CD4-positive, alpha-beta T cell treated with Interferon gamma for 1 hour (primary cell): ENCODE measurements at regions not wholly inside any gene's neighbourhood (a gene's known extent, or its start where the extent isn't known, plus 50 kb on each side); places are given as distances from the start of the nearest gene placed in this dataset.

Source experiments
- DNase-seq: peaks from one replicate; pipeline ENCODE4 v3.0.0-alpha.2; 2020

DNA sequence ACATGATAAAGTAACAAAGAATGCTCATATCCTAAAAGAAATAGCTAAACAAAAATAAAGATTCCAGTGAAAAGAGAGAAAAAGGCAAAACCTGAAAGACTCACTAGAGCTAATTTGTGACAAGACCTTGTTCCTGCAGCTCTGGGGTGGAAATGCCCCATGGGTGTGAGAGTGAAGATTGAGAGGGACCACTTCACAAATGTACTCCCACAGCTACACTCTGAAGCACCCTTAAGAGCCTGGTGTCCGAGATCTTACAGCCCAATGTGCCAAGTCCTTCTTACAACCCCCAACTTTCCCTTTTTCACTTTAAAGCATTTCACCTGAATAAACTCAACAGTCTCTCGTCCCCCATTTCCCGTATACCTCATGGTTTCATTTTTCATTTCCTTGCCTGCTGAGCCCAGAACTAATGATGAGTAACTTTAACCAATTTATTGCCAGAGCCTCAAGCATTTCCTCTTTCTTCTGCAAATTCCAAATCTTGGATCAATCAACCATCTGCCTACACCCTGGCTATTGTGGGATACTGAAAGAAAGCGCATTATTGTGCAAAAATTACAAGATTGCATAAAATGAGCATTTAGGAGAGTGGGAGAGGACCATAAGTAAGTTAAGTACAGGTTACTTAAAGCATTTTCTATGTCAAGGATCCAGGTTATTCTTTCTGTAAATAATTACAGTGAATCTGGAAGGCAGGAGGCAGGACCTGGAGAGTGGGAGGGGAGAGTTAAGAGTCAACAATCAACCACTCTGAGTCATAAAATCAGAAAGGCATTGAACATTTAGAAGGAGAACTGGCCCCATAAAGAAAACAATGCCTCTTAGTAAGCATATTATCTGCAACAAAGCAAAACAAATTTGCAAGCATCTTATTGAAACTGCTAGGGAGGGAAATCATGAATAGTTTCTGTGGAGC, 804.4 kb upstream of the CELF4 start:
- DNase-seq, result no peak

DNA sequence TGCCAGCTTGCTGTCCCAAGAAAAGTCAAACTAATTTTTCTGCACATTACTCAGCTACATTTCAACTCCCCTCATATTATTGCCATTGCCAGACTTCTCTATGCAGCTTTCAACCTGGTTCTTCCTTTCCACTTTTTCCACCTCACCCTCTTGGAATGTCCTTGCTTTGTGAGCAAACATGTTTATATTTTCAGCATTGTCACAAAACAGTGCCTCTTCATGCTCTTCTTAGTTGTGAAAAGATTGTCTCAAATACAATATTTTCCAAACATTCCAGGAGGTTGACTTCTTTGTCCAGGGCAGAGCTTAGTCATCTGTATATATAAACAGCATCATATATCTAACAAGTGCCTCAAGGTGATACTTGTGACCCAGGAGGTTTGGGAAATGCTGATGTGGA, 803.3 kb upstream of the CELF4 start:
- no peak for DNase-seq

DNA sequence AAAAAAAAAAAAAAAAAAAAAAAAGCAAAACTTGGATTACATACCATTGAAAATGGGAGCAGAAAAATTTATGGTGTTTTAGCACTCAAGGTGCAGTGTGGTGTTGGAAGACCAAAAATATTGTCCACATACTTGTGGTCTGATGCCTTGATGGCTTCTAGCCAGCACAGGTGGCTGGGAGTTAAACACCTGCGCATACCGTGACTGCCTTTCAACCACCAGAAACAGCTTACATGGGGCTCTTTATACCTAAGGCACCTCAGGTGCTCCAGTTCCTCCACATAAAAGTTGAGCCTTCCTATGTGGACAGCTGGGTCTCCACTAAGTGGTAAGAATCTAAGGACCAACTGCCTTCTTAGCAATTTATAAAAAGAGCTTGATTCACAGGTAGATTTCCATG, 802.6 kb upstream of the CELF4 start:
- DNase-seq, result no peak

DNA sequence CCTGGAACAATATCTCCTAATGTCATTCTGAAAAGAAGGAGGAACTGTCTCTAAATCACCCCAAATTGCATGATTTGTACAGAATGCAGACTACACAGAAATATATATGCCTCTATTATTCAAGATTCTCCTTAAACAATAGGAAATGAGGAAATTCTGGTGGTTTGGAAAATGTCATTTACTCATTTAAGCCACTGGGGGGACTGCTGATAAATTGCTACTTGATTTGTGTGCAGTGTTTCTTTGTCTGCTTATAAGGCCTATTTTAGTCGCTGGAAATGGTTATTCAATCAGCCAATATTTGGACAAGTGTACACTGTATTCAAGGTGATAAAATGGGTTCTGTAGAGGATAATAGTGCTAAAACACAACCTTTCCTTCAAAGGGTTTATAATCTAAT, 801.9 kb upstream of the CELF4 start:
- no peak for DNase-seq

DNA sequence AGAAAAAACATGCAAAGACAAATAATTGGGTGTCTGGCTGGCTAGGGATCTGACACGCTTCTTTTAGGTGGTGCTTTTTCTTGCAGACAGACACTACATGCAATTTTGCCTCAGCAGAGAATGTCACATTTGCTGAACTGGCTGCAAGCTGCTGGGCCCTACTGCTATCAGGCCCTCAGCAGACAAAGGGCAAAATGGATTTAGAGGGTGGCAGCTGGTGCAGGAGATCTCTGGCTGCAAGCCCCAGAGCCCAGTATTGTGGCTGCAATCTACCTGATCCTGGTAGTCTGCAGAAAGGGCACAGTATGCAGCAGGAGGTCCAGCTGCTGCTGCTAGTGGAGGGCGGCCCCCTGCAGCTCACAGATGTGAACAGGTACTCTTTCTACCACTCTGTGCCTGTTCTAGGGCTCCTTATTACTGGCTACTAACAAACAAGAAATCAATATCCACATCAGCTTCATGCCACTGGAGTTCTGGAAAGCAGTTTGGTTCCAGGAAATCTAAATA, 796.7 kb upstream of the CELF4 start:
- no peak for DNase-seq

DNA sequence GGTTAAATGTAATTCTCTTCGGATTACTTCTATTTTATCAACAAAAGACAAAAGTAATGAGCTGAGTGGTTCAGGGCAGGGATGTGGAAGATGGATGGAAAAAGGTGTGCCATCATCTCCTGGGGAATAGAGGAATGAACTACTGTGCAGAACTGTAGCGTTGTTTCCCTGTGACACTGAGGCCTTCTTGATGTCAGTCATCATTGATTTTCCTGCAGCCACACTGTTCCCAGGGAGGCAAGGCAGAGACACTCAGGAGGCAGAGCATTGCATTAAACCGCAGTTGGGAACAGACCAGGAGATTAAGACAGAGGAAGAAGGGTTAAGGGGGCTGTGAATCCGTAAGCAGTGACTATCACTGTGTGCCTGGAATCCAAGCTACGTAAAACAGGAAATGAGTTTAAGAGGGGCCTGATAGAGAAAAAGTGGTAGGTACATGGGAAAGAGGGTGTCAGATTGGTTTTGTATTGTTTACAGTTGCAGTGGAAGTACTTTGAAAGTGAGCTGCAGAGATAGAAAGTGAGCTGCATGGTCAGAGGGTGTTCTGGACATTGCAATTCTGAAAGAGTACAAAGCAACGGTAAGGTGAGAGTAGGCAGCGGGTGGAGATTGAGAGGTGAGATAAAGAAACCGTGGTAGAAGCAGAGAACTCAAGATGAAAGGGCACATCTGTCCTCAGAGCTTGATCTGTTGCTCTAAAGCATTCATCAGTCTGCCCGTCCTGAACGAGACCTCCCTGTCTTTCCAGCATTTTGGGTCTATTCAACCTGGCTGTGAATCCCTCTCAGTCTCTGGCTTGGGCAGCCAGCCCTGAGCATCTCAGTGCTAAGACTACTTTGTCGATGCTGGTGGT, 793.4 kb upstream of the CELF4 start:
- no peak for DNase-seq

DNA sequence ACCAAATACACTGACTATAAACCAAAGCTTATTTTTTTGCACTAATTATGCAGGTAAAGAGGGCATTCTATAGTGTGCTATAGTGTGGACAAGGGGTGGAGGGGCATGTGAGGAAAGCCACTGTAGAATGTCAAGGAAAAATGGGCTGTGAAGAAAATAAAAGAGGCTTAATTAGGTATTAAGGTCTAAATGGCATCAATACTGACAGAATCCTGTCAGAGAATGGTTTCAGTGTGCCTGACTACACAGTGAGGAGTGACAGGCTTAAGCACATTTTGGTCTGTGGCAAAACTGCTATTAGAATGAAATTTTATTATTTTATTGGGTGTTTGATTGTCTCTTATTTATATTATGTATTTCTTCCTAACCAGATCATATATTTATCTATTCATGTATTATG, 787.6 kb upstream of the CELF4 start:
- no peak for DNase-seq

DNA sequence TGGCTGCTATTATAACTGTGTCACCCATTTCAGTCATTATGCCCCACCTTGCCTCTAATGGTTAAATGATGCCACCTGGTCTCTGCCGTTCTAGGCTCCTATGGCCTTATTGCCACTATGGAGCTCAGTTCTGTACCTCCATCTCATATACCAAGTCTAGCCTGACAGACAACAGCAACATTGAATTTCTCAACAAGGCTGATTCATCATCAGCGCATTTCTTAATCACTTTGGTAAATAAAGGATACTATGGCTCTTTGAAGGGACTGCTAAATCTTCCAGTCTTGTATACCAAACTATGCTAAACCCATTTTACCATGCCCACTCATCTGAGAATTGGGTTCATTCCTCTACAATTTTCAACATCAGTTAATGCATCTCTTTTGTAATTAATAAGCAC, 784.5 kb upstream of the CELF4 start:
- no peak for DNase-seq

DNA sequence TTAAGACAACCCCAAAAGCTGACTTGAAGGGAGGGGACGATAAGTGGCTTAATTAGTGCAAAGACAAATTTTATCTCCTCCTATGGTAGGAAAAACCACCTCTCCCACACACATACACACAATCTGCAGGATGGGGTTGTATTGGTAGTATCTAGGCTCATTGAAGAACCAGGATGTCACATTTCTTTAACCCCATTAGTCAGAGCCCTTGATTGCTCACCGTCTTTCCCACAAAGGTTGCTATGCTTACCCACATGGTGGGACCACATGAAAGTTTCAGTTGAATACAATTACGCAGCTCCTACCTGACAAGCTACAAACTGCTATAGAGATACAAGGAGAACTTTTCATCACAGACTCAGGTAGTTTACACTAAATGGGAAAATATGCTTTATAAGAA, 765.0 kb upstream of the CELF4 start:
- DNase-seq, result no peak

DNA sequence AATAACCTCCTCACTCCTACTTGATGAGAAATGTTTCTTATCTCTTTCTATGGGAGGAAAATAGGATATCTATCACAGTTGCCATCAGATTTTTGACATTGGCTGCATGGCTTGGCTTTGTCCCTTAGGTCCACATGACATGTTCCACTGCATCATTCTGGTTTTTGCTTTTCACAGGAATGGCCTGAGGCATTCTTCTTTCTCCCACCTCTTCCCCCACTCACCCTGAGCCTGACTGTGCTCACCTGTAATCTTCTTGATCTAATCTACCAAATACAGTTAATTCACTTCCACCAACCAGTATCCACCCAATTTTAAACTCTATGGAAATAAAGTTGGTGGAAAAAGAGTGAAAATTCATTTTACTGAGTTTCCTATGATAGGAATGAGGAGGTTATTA, 763.5 kb upstream of the CELF4 start:
- no peak for DNase-seq

DNA sequence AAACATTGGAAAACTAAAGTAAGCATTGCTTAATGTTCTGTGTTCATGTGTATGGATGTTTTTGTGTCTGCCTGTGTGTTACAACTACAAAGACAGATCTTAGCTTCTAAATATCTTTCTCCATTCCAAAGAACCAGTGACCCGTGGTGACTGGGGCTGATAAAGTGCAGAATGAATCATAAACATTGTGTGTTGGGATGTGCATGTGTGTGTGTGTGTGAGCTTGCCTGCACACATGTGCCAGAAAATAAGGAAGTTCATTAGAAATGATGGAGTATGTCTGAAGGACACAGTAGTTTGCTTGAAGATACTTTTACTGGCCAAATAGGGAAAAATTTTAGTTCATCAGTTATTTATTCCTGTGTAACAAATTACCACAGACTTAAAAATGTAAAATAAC, 756.6 kb upstream of the CELF4 start:
- DNase-seq, result no peak

DNA sequence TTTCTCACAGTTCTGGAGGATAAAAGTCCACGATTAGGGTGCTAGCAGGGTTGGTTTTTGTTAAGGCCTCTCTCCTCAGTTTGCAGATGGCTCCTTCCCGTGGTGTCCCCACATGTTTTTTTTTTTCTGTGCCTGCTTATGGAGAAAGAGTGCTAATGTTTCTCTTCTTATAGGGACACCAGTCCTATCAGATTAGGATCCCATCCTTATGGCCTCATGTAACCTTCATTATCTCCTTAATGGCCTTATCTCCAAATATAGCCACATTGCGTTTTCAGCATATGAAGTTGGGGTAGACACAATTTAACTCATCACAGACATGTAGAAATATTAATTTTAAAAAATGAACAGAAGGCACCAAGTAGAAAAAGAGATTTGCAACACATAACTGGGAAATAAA, 755.7 kb upstream of the CELF4 start:
- no peak for DNase-seq

DNA sequence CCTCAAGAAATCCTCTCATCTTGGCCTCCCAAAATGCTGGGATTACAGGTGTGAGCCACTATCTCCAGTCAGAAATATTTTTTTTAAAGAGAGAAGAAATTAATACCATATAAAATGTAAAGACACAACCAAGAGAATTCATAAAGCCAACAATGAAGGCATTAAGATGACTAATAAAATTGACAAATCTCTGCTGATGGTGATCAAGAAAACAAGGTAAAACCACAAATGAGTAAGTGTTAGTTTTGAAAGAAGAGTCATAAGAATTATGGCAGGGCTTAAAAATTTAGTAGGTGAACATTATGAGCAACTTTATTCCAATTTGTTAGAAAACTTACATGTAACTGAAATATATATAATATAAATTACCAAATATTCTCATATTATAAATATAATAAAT, 752.8 kb upstream of the CELF4 start:
- no peak for DNase-seq

DNA sequence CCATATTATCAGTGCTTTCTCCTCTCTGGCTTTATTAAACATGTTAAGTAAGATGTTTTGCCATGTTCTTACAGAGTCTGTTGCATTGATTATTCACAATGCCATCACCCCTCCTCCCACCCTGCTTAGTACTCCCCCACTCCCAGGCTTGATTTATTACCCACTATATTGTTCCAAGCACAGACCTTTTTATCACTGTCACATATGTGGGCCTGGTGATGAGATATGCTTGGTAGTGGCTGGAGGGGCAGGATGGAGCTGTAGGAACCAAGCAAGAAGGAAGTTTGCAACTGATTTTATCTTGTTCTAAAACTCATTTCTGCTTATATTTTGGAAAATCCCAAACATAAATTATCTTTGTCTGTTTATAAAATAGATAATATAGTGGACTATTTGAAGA, 748.2 kb upstream of the CELF4 start:
- no peak for DNase-seq

DNA sequence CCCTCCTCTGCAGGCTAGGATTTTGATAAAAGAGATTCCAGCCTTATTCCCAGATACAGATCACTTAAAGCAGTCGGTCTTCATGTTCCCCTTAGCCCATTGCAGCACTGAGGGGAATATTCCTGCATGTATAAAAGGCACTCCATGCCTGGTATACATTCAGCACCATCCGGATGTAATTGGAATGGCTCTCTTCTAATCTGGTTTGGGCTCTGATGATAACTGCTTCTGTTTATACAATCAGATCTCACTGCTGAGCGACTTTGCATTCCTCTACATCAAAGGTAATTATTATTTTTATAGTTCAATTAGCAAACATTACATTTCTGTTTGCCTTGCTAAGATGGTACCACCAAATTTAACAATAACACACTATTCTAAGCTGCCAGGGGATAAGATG, 746.9 kb upstream of the CELF4 start:
- no peak for DNase-seq

DNA sequence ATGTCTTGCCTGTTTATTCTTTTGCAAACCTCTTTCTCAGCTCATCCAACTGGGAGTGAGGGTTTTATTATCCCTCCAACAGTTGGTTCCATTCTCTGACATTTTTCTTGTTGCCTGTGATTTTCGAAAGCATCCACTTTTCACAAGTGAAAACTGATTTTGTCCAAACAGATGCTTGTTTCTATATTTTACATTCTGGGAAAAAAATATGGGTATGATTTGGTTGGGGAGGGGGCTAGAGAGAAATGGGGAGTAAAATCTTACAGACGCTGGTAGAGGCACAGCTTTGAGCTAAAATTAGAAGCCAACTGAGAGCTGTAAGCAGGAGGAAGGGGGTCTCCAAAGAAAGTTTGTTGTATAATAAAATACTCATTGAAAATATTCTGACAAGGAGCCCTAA, 745.3 kb upstream of the CELF4 start:
- no peak for DNase-seq

DNA sequence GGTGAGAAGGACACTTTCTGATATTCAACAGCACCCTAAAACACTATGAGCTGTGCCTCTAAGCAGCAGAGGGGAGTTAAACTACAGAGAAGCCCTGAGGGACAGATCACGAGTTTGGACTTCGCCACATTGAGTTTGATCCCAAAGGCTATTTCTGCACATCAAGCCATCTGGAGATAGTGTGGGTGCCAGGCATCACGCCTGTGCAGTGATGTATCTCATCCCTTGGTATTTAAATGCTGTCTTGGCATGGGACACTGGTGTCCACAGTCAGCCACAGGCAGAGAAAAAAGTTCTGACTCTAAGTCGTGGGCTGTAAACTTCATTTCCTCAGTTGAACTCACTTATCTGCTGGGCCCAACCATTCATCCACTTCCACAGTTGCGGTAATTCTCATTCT, 742.3 kb upstream of the CELF4 start:
- no peak for DNase-seq

DNA sequence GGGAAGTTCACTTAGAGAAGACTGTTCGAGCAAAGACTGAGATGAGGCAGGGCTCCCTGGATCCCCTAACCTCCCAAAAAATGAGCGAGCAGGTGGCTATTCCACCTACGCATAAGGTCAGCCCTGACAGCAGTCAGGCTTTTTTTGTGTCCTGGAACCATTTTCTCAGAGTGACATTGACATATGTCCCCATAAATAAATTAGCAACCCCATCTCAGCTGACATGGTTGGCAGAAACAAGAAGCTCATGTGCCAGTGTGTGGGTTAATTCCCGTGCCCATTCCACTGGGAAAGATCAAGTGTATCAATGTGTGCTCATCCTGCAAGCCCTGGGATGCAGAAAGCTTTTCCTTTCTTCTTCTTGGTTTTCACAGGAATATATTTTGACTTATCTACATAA, 740.4 kb upstream of the CELF4 start:
- DNase-seq, result no peak

DNA sequence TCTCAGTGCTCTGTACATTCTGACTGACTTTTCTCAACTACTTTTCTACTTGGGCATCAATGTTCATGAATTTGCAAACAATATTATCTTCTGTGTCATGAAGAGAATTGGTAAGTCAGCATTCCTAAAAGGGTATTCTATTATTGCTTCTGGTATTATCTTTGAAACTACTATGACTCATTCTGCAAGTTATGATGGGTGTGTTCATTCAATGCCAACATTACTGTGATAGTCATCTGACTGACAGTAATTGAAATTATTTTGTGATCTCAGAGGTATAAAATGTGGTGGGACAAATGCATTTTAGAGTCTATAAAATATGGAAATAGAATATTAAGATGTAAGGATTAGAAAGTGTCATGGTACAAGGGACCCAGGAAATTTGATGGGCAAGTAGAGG, 736.0 kb upstream of the CELF4 start:
- DNase-seq, result no peak

DNA sequence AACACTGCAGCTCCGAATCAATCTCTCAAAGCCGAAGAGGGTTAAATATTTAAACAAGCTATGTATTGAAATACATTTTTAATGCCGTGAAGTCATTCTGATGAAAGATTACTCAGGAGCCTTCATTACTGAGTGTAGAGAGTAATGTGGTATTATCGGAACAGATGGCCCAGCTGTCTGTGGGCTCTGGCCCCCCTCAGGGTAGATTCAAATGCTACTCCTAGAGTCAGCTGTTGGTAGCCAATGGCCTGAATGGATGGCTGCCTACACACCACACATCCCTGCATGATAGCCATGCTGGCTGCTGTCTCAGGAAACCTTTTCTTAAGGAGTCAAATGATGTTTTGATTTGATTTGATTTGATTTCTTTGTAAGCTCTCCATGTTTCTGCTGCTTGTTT, 732.3 kb upstream of the CELF4 start:
- no peak for DNase-seq

DNA sequence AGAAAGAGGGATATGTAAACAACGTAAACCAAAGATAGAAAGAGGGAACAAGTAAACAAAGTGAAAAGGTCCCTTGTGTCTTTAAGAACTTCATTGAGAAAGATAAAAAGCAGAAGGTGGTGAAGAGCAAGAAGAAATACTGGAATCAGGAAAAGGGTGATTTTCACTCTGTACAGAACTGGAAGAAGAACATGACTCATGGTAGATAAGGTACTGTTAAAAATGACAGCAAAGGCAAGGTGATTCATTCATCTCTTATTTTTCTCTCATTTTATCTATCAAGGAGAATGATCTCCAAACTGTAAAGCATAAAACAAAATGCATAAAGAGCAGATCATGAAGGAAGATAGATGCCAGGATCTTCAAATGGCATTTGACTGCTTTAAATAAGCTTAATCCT, 724.6 kb upstream of the CELF4 start:
- DNase-seq, result no peak

DNA sequence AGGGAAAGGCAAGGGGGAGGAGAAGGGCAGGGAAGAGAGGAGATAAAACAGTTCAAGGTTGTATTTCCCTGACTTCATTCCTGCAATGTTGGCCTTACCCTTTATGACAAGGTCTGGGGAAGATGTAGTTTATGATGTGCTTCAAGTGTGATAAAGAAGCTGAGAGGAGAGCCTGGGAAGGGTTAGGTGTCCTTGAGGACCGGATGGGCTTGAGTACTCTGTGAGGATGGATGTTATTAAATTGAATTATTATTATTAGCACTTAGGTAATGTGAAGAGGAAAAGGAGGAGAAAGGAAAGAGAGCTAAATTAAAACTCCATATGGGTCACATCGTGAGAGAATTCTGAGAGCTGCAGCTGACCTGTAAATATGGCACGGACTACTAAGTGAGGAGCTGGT, 719.4 kb upstream of the CELF4 start:
- no peak for DNase-seq

DNA sequence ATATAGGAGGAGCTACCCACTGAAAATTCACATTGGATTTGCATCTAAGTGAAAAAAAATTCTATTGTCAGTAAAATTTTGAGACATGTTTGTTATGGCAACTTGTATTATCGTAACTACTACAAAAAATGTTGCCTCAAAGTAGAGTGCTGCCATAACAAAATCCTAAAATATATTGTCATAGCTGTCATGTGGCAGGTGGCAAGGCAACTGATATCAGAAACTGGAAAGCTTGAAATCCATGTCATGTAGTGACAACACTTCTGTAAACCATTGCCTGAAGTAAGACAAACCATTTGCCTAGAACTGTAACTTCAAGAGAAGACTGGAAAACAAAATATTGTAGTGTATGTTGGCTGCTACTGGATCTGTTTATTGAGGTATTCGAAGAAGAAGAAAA, 697.5 kb upstream of the CELF4 start:
- no peak for DNase-seq

DNA sequence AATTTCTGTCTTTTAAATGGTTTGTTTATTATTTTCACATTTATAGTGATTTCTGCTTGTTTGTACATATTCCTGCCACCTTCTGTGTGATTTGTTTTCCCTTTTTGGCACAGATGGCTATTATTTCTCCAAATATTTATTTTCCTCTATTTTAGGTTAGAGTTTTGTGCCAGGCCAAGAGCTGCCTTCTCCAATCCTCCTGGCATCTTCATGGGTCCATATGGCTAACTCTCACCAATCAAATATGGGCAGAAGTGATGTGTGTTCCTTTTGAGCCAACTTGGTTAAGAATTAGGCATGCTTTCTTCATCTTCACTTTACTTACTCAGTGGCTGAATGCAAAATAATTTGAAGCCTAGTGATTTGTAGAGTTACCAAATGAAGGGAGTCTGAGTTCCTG, 697.1 kb upstream of the CELF4 start:
- DNase-seq, result no peak
